K562 (cell line): ENCODE measurements at regions not wholly inside any gene's neighbourhood (a gene's known extent, or its start where the extent isn't known, plus 50 kb on each side); places are given as distances from the start of the nearest gene placed in this dataset.

Experiments
- ATAC-seq: fragments of 200-7000 bp; cut with Tn5 transposase; 3 replicates; pipeline ENCODE4 v1.9.1; 2020; ENCODE audit warnings: moderate library complexity
- BruUV-seq: library from RNA; stranded (reverse); fragments of 400-500 nt; replicated peaks from 2 replicates; lab custom pipeline; 2021; lab: Mats Ljungman, UMichigan
- CTCF ChIA-PET: fragments of 300-600 bp; formaldehyde crosslinking; extraction: SDS; loops from one replicate; lab custom pipeline; 2021; ENCODE audit warnings: low intra/inter-chr PET ratio; lab: Yijun Ruan, JAX
- POLR2A ChIA-PET: fragments of 300-600, 350-650 bp; sonication (Branson Sonifier 250); formaldehyde crosslinking; extraction: SDS; loops from one replicate; lab custom pipeline; 2021; ENCODE audit warnings: antibody characterized with exemption, inconsistent platforms; lab: Yijun Ruan, JAX
- DNase-seq, 4 experiments: peaks; one replicate each; pipeline versions ENCODE4 v3.0.0 to v3.0.0-alpha.2; 2011 to 2018; ENCODE audit warnings: low spot score in 3 of 4, mixed read lengths in 3 of 4; ENCODE audit errors: extremely low read depth in 1 of 4
- FAIRE-seq: peaks from 2 replicates; lab custom pipeline; 2011; peaks lifted over from hg19 to GRCh38; lab: Jason Lieb, UNC
- H2AFZ ChIP-seq: 2 replicates; pipeline ENCODE4 v1.6.0; 2011; ENCODE audit warnings: low read depth, low read length, control low read depth, inconsistent platforms
- H3K27ac ChIP-seq: fragments of 200-600 bp; 3 replicates; pipeline ENCODE4 v1.8.0; 2011; ENCODE audit warnings: low read depth, mild to moderate bottlenecking, control low read depth, inconsistent platforms, low read length, moderate library complexity, mixed read lengths; ENCODE audit errors: extremely low read depth
- H3K27me3 ChIP-seq, 2 experiments: fragments of 300-600 bp in 1 of 2; 2 replicates in 1 of 2; 3 replicates in 1 of 2; pipeline versions ENCODE4 v1.6.0 to v1.8.0; 2011; ENCODE audit warnings: inconsistent platforms in 2 of 2, low read length in 2 of 2, mild to moderate bottlenecking in 1 of 2, mixed read lengths in 1 of 2, moderate library complexity in 1 of 2; ENCODE audit not compliant: control insufficient read depth in 2 of 2, insufficient read depth in 2 of 2
- H3K36me3 ChIP-seq: fragments of 300-600 bp; 3 replicates; pipeline ENCODE4 v1.8.0; 2011; ENCODE audit warnings: mild to moderate bottlenecking, low read length, inconsistent platforms; ENCODE audit not compliant: control insufficient read depth, insufficient read depth
- H3K4me1 ChIP-seq, 2 experiments: fragments of 200-600 bp in 1 of 2; replicated peaks in 1 of 2; 2 replicates in 1 of 2; 3 replicates in 1 of 2; pipeline versions ENCODE4 v1.5.1 to v1.8.0; 2011; ENCODE audit warnings: inconsistent platforms in 2 of 2, low read length in 2 of 2, mild to moderate bottlenecking in 1 of 2, mixed read lengths in 1 of 2, moderate library complexity in 1 of 2; ENCODE audit not compliant: control insufficient read depth in 2 of 2, insufficient read depth in 2 of 2
- H3K4me2 ChIP-seq: 2 replicates; pipeline ENCODE4 v1.6.1; 2011; ENCODE audit warnings: low read length, control low read depth, inconsistent platforms, mixed read lengths; ENCODE audit not compliant: insufficient read depth
- H3K4me3 ChIP-seq: fragments of 200-600 bp; sonication (generic), shearing (Covaris generic); 2 replicates; pipeline ENCODE4 v1.5.1; 2016; ENCODE audit warnings: control low read depth, inconsistent platforms
- H3K79me2 ChIP-seq: fragments of 200-600 bp; 3 replicates; pipeline ENCODE4 v1.8.0; 2011; ENCODE audit warnings: low read length, inconsistent platforms; ENCODE audit not compliant: control insufficient read depth, insufficient read depth
- H3K9ac ChIP-seq, 2 experiments: 2 replicates each; pipeline versions ENCODE4 v1.6.0 to v1.6.1; 2011; ENCODE audit warnings: low read depth in 2 of 2, low read length in 2 of 2, control low read depth in 1 of 2, inconsistent platforms in 1 of 2, mild to moderate bottlenecking in 1 of 2, mixed read lengths in 1 of 2; ENCODE audit not compliant: insufficient read depth in 1 of 2
- H3K9me1 ChIP-seq: one replicate; pipeline ENCODE4 v1.6.0; 2011; ENCODE audit warnings: inconsistent platforms, mild to moderate bottlenecking, low read length, moderate library complexity; ENCODE audit not compliant: control insufficient read depth, insufficient read depth
- H3K9me3 ChIP-seq: replicated peaks from 2 replicates; pipeline ENCODE4 v1.5.1; 2011; ENCODE audit warnings: low read depth, low read length, inconsistent platforms; ENCODE audit not compliant: control insufficient read depth, insufficient read depth
- H4K20me1 ChIP-seq: replicated peaks from 2 replicates; pipeline ENCODE4 v1.6.1; 2011; ENCODE audit warnings: low read length, inconsistent platforms, mixed read lengths; ENCODE audit not compliant: control insufficient read depth, insufficient read depth
- ARID2 ChIP-seq: fragments of 450-650 bp; IDR thresholded peaks from 2 replicates; pipeline ENCODE4 v1.6.1; 2017; ENCODE audit warnings: antibody characterized with exemption, mild to moderate bottlenecking
- BACH1 ChIP-seq: fragments of 200-800 bp; sonication (Bioruptor generic); IDR thresholded peaks from 2 replicates; pipeline ENCODE4 v1.6.1; 2016; ENCODE audit warnings: missing genetic modification characterization, missing compliant biosample characterization
- BDP1 ChIP-seq: IDR thresholded peaks from 3 replicates; pipeline ENCODE4 v1.6.1; 2011; ENCODE audit not compliant: insufficient read length, insufficient read depth
- BRD4 ChIP-seq: fragments of 200-600 bp; sonication (generic); IDR thresholded peaks from 2 replicates; pipeline ENCODE4 v1.6.1; 2017; ENCODE audit warnings: inconsistent platforms
- CBX8 ChIP-seq: fragments of 200-600 bp; sonication (generic); IDR thresholded peaks from 2 replicates; pipeline ENCODE4 v1.6.1; 2012; ENCODE audit warnings: borderline replicate concordance, mixed run types, low read depth, mild to moderate bottlenecking, moderate library complexity, mixed read lengths, low read length, control low read depth, inconsistent platforms; ENCODE audit not compliant: poor library complexity, severe bottlenecking; ENCODE audit errors: extremely low read depth
- CTBP1 ChIP-seq: fragments of 450-650 bp; IDR thresholded peaks from 2 replicates; pipeline ENCODE4 v1.6.1; 2016; ENCODE audit warnings: borderline replicate concordance
- ETV6 ChIP-seq, 3 experiments: fragments of 150-350 bp in 1 of 3; sonication (generic) in 1 of 3; formaldehyde crosslinking in 1 of 3; IDR thresholded peaks; 2 replicates each; pipeline versions ENCODE4 v1.6.1 to v1.8.0; 2014 to 2022; ENCODE audit warnings: borderline replicate concordance in 2 of 3, low read depth in 2 of 3, antibody characterized with exemption in 1 of 3, low read length in 1 of 3, mild to moderate bottlenecking in 1 of 3, missing genetic modification reagents in 1 of 3
- GABPB1 ChIP-seq: sonication (generic); formaldehyde crosslinking; IDR thresholded peaks from 2 replicates; pipeline ENCODE4 v1.8.0; 2022; ENCODE audit warnings: mild to moderate bottlenecking, missing genetic modification reagents
- MCM3 ChIP-seq: fragments of 450-650 bp; IDR thresholded peaks from 2 replicates; pipeline ENCODE4 v1.6.1; 2016
- POLR2AphosphoS5 ChIP-seq: IDR thresholded peaks from 2 replicates; pipeline ENCODE4 v1.6.1; 2011; ENCODE audit warnings: mild to moderate bottlenecking, low read depth, low read length, moderate library complexity; ENCODE audit not compliant: control insufficient read depth, insufficient read depth
- SAP30 ChIP-seq: fragments of 200-600 bp; sonication (generic); IDR thresholded peaks from 2 replicates; pipeline ENCODE4 v1.6.1; 2012; ENCODE audit warnings: borderline replicate concordance, low read depth, mild to moderate bottlenecking, moderate library complexity, low read length, control low read depth, inconsistent platforms; ENCODE audit not compliant: insufficient read depth, poor library complexity, severe bottlenecking
- UBTF ChIP-seq, 2 experiments: IDR thresholded peaks; 2 replicates each; pipeline ENCODE4 v1.6.1; 2012; ENCODE audit warnings: improper control_type of control experiment in 2 of 2, low read depth in 2 of 2, low read length in 2 of 2, borderline replicate concordance in 1 of 2
- ZBTB17 ChIP-seq: fragments of 450-650 bp; formaldehyde crosslinking; IDR thresholded peaks from 2 replicates; pipeline ENCODE4 v1.4.0; 2020; ENCODE audit warnings: mild to moderate bottlenecking
- ZBTB26 ChIP-seq: fragments of 450-650 bp; formaldehyde crosslinking; IDR thresholded peaks from 2 replicates; pipeline ENCODE4 v1.4.0; 2022; ENCODE audit warnings: missing genetic modification characterization
- ZFX ChIP-seq: sonication (generic); formaldehyde crosslinking; IDR thresholded peaks from 2 replicates; pipeline ENCODE4 v1.8.0; 2022; ENCODE audit warnings: mild to moderate bottlenecking, missing genetic modification reagents, moderate library complexity
- ZNF175 ChIP-seq: fragments of 200-800 bp; sonication (Bioruptor generic); IDR thresholded peaks from 2 replicates; pipeline ENCODE4 v1.6.1; 2016; ENCODE audit warnings: low read depth, mild to moderate bottlenecking, missing genetic modification characterization, missing compliant biosample characterization
- ZNF316 ChIP-seq: fragments of 450-650 bp; IDR thresholded peaks from 2 replicates; pipeline ENCODE4 v1.6.1; 2016
- ZNF551 ChIP-seq: fragments of 250-450 bp; sonication (Bioruptor Pico); IDR thresholded peaks from 2 replicates; pipeline ENCODE4 v1.5.0; 2021; ENCODE audit warnings: mild to moderate bottlenecking, moderate library complexity
- ZNF764 ChIP-seq: fragments of 250-450 bp; sonication (Bioruptor Pico); IDR thresholded peaks from 2 replicates; pipeline ENCODE4 v1.4.0; 2020; ENCODE audit warnings: low read depth, mild to moderate bottlenecking, moderate library complexity
- WGBS: fragments of 100-300 bp; shearing (Covaris generic); methylation state at CpG from one replicate; pipeline ENCODE4 v1.1.6; 2016; ENCODE audit warnings: low coverage, mixed read lengths; ENCODE audit not compliant: insufficient coverage; ENCODE audit errors: missing lambda C conversion rate; 5-methylcytosine and 5-hydroxymethylcytosine counted together
- in situ Hi-C: fragments of 300-500 bp; cut with MboI; formaldehyde crosslinking; loops from 4 replicates; pipeline ENCODE4 v1.15.0; 2018; ENCODE audit warnings: inconsistent platforms, mixed read lengths
- intact Hi-C: fragments of 100-400 bp; cut with micrococcal nuclease; formaldehyde crosslinking; loops from 2 replicates; pipeline ENCODE4 v1.14.2; 2022
- TF ChIP-seq, protein P1 (sequence below): fragments of 450-650 bp; IDR thresholded peaks from 2 replicates; pipeline ENCODE4 v1.6.1; 2016; ENCODE audit warnings: missing biosample characterization, missing genetic modification characterization

DNA sequence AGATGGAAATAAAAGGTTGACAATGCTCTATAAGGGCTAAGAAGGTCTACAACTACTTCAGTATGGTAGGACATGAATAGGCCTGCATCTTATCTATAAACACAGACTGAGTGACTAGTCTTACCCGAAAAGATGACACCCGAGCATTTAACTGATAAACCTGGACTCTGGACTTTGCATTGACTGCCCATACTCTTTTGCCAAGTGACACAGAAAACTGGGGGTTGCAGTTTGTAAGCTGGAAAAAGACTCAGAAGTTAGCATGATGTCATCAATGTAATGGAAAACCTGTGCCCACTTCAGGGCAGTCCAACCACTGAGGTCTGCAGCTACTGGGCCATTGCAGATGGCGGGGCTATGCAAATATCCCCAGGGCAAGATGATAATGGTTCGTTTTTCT, 258.3 kb upstream of the NEGR1 start:
- intact Hi-C loops, result no loop called here
- 0% methylated on average over 4 of the region's 4 CpGs for WGBS
- no peak overlapping the region for H3K4me3 ChIP-seq
- no peak for TF ChIP-seq MCM3
- TF ChIP-seq BACH1 (tag), result no peak
- TF ChIP-seq ZNF764 (CRISPR knock-in tag), result no peak
- TF ChIP-seq BDP1, result no peak
- no peak for TF ChIP-seq GABPB1 (CRISPR knock-in tag)
- no peak for TF ChIP-seq ARID2
- no peak for TF ChIP-seq SAP30
- no peak for TF ChIP-seq ZBTB26
- no peak for TF ChIP-seq BRD4
- no peak for TF ChIP-seq POLR2AphosphoS5
- no peak for TF ChIP-seq ZBTB17
- no peak for TF ChIP-seq ZFX
- TF ChIP-seq ZNF551 (CRISPR knock-in tag), result no peak
- no peak for TF ChIP-seq CBX8
- TF ChIP-seq CTBP1, result no peak
- TF ChIP-seq UBTF (IDR thresholded peaks at IDR 0.05; ENCODE audit: borderline replicate concordance in 1 of 2, low read depth in 2 of 2, low read length in 2 of 2), result no peak
- TF ChIP-seq ZNF175 (CRISPR knock-in tag), result no peak
- TF ChIP-seq, protein P1, sequence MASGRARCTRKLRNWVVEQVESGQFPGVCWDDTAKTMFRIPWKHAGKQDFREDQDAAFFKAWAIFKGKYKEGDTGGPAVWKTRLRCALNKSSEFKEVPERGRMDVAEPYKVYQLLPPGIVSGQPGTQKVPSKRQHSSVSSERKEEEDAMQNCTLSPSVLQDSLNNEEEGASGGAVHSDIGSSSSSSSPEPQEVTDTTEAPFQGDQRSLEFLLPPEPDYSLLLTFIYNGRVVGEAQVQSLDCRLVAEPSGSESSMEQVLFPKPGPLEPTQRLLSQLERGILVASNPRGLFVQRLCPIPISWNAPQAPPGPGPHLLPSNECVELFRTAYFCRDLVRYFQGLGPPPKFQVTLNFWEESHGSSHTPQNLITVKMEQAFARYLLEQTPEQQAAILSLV (tag), result no peak
- TF ChIP-seq ZNF316, result no peak
- TF ChIP-seq ETV6 (IDR thresholded peaks at IDR 0.05; ENCODE audit: borderline replicate concordance in 1 of 2, low read depth in 2 of 2, low read length in 1 of 2), result no peak
- TF ChIP-seq ETV6 (CRISPR knock-in tag; IDR thresholded peaks at IDR 0.05; ENCODE audit: borderline replicate concordance), result no peak
- TF ChIP-seq, all 486 proteins: peak for 0
- no peaks in the 10 kb centered on the region; the same call in 1 of the 2 replicates for H3K9me3 ChIP-seq
- H3K36me3 ChIP-seq, result no peaks in the 10 kb centered on the region
- in situ Hi-C loops, result no loop called here
- H3K27me3 ChIP-seq, result no peaks in the 10 kb centered on the region
- no peak for ATAC-seq
- ChIA-PET POLR2A (no interaction called here), CTCF (no interaction called here)
- FAIRE-seq, result no peak
- no peak for DNase-seq
- no peaks in the 10 kb centered on the region for H3K9me1 ChIP-seq
- H3K9ac ChIP-seq, result no peak overlapping the region
- no peak overlapping the region for H3K4me2 ChIP-seq
- no peak overlapping the region for H3K27ac ChIP-seq
- H4K20me1 ChIP-seq, result no peaks in the 10 kb centered on the region
- no peaks in the 10 kb centered on the region for H3K79me2 ChIP-seq
- no peaks in the 10 kb centered on the region for H3K4me1 ChIP-seq
- H2AFZ ChIP-seq, result no peak overlapping the region
- no TSS peak for BruUV-seq
